ENCODE measurements at regions not wholly inside any gene's neighbourhood (a gene's known extent, or its start where the extent isn't known, plus 50 kb on each side); places are given as distances from the start of the nearest gene placed in this dataset.

DNA sequence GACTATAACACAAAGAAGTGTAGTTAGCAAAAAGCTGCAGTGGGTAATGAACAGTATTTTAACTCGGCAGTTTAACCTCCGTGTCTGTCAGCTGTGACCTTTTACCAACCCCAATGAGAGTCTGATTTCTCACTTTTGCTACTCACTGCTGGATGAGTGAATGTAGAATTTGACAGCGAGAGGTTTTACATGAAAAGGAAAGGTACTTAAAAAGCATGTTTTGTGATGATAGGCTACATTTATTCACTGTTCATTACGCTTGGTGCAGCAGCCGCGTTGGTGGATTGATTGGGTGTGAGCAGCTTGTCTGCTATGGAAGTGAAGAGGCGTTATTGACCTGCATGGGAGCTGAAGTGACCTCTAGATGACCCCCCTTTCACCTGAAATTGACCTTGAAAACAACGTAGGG is 867.7 kb downstream of the NR2F1-AS1 start:
- TF ChIP-seq, protein P1, sequence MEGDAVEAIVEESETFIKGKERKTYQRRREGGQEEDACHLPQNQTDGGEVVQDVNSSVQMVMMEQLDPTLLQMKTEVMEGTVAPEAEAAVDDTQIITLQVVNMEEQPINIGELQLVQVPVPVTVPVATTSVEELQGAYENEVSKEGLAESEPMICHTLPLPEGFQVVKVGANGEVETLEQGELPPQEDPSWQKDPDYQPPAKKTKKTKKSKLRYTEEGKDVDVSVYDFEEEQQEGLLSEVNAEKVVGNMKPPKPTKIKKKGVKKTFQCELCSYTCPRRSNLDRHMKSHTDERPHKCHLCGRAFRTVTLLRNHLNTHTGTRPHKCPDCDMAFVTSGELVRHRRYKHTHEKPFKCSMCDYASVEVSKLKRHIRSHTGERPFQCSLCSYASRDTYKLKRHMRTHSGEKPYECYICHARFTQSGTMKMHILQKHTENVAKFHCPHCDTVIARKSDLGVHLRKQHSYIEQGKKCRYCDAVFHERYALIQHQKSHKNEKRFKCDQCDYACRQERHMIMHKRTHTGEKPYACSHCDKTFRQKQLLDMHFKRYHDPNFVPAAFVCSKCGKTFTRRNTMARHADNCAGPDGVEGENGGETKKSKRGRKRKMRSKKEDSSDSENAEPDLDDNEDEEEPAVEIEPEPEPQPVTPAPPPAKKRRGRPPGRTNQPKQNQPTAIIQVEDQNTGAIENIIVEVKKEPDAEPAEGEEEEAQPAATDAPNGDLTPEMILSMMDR (IDR thresholded peaks at IDR 0.05): no peak
- no peaks in the 10 kb centered on the region for H3K4me1 Mint-ChIP-seq (ENCODE audit: low read depth)
- H3K4me3 Mint-ChIP-seq: no peak overlapping the region
- no peak overlapping the region for H3K27ac Mint-ChIP-seq
- intact Hi-C loops (cut with micrococcal nuclease): no loop called here
- no peaks in the 10 kb centered on the region for H3K27me3 Mint-ChIP-seq
- POLR2A ChIA-PET: no interaction called here
- no peak for ATAC-seq
- DNase-seq: no peak
- CTCF ChIA-PET: no interaction called here
- no peaks in the 10 kb centered on the region for H3K36me3 Mint-ChIP-seq (ENCODE audit: low read depth)
- H3K9me3 Mint-ChIP-seq: peaks cover 3% of the 10 kb centered on the region

DNA sequence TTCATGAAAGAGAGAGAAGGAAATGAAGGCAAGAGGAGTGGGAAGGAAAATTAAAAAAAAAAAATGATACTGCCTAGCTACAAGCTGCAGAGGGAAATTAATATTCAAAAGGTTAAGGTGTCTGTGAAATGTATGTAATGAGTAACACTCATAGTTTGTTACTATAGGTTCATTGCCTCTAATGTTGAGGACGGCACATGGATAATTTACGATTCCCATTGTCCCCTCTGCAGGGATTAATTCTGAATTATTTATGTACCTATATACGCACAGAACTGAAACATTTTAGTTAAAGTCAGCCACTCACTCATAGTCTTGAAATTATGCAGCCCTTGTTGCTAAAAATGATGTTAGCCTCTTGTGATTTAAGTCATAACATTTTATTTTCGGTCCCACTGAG is 869.1 kb downstream of the NR2F1-AS1 start:
- H3K9me3 Mint-ChIP-seq: peaks cover 3% of the 10 kb centered on the region
- intact Hi-C loops (cut with micrococcal nuclease): no loop called here
- TF ChIP-seq, protein P1 (IDR thresholded peaks at IDR 0.05): no peak
- H3K27me3 Mint-ChIP-seq: no peaks in the 10 kb centered on the region
- H3K27ac Mint-ChIP-seq: no peak overlapping the region
- DNase-seq (no peak), ATAC-seq (no peak)
- ChIA-PET POLR2A (no interaction called here), CTCF (no interaction called here)
- no peaks in the 10 kb centered on the region for H3K4me1 Mint-ChIP-seq (ENCODE audit: low read depth)
- H3K36me3 Mint-ChIP-seq (ENCODE audit: low read depth): no peaks in the 10 kb centered on the region
- H3K4me3 Mint-ChIP-seq: no peak overlapping the region

DNA sequence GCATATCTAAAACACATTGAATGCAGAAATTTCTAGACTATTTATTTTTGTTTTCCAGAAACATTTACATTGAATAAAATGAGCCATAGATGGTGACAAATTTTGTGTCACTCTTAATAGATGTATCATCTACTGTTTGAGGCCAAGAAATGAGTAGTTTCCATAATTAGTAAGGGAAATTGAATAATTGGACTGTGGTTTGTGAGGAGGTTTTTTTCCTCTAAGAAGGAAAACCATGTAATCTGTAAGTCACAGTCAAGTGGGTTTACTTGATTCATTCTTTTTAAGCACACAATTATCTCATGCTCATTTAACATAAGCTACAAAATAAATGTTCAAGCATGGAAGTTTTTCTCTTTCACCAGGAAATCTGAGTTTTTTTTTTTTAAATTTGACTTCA is 876.4 kb downstream of the NR2F1-AS1 start:
- no peaks in the 10 kb centered on the region for H3K4me1 Mint-ChIP-seq (ENCODE audit: low read depth)
- ATAC-seq (no peak), DNase-seq (no peak)
- POLR2A ChIA-PET: no interaction called here
- H3K27ac Mint-ChIP-seq: no peak overlapping the region
- TF ChIP-seq, protein P1 (IDR thresholded peaks at IDR 0.05): no peak
- CTCF ChIA-PET: no interaction called here
- no peak overlapping the region for H3K4me3 Mint-ChIP-seq
- intact Hi-C loops (cut with micrococcal nuclease): no loop called here
- H3K9me3 Mint-ChIP-seq: peaks cover 3% of the 10 kb centered on the region
- no peaks in the 10 kb centered on the region for H3K27me3 Mint-ChIP-seq
- H3K36me3 Mint-ChIP-seq (ENCODE audit: low read depth): no peaks in the 10 kb centered on the region

DNA sequence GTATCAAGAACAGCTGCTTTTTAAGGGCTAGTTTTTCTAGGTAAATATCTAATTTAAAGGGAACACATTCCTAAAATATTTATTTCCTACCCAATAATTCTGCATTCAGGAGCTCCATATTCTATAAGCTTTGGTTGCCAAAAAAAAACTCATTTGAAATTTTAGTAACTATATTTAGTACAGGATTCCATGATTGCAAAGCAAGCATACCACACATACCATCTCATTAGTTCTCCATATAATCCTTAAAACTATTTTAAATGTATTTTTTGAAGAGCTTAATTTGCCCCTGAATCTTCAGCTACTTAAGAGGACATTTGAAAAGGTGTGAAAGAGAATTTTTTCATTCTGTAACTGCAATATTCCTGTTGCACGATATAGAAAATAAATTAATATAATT is 877.0 kb downstream of the NR2F1-AS1 start:
- Mint-ChIP-seq H3K27ac (no peak overlapping the region), H3K4me1 (ENCODE audit: low read depth) (no peaks in the 10 kb centered on the region), H3K4me3 (no peak overlapping the region), H3K36me3 (ENCODE audit: low read depth) (no peaks in the 10 kb centered on the region), H3K9me3 (peaks cover 3% of the 10 kb centered on the region), H3K27me3 (no peaks in the 10 kb centered on the region)
- DNase-seq: no peak
- TF ChIP-seq, protein P1 (IDR thresholded peaks at IDR 0.05): no peak
- ChIA-PET CTCF (no interaction called here), POLR2A (no interaction called here)
- intact Hi-C loops (cut with micrococcal nuclease): no loop called here
- no peak for ATAC-seq

DNA sequence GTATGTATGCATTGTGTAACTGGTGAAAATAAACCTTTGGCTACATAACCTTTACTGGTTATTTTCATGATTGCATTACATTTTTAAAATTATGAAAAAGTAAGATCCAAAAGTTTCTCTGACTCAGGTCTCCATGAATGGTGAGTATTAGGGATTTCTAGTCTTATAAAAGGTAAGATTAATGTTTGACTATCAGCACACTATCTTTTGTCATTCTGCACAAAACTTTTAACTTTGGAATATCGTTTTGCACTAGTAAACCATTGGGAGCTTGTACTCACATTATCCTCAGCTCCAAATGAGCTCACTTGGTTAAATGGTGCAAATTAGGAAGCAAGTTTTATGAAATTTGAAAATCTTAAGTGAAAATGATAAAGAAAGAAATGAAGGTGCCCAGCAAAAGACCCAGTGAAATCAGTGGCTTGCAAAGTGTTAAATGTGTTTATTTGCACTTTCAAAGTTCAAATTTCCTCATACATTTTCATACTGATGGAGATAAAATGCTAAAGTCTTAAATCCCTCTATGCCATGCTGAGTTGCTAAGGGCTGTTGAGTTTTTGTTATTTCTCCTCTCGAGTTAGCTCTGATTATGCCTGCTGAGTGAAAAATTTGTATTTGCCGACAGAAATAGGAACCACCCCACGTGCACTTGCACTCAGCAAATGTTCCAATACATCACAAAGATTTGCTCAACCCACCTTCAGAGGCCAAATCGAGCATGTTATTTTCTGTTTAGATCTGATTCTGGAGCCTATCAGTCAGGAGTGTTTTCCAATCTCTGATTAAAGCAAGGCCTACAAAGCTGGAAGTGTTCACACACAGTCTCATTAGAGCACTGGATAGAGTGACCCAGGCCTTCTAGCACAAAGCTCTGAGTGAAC is 885.7 kb downstream of the NR2F1-AS1 start:
- ATAC-seq (no peak), DNase-seq (no peak)
- Mint-ChIP-seq H3K9me3 (peaks cover 3% of the 10 kb centered on the region), H3K4me3 (no peak overlapping the region), H3K27ac (no peak overlapping the region), H3K4me1 (ENCODE audit: low read depth) (no peaks in the 10 kb centered on the region), H3K27me3 (no peaks in the 10 kb centered on the region), H3K36me3 (ENCODE audit: low read depth) (no peaks in the 10 kb centered on the region)
- POLR2A ChIA-PET: no interaction called here
- CTCF ChIA-PET: no interaction called here
- TF ChIP-seq, protein P1 (IDR thresholded peaks at IDR 0.05): no peak
- intact Hi-C loops (cut with micrococcal nuclease): no loop called here

All from activated CD8-positive, alpha-beta T cell treated with anti-CD3 and anti-CD28 coated beads for 36 hours (primary cell).